GM19372 (cell line): ENCODE measurements at regions not wholly inside any gene's neighbourhood (a gene's known extent, or its start where the extent isn't known, plus 50 kb on each side); places are given as distances from the start of the nearest gene placed in this dataset.
"Not testable (repeated sequence)": the region's sequence is repeated elsewhere in the genome, so short reads cannot be mapped to it uniquely, and the experiment has no call there.

Experiments
- ATAC-seq: cut with Tn5 transposase; IDR thresholded peaks from one replicate; pipeline ENCODE4 v1.9.1; 2021; ENCODE audit warnings: mild to moderate bottlenecking, low read depth, moderate library complexity; ENCODE audit not compliant: unreplicated experiment

- no peak for ATAC-seq
These were observed 399.1 kb upstream of the ADAMTS5 start for GRCh38 chr21:27366036-27366435.

DNA sequence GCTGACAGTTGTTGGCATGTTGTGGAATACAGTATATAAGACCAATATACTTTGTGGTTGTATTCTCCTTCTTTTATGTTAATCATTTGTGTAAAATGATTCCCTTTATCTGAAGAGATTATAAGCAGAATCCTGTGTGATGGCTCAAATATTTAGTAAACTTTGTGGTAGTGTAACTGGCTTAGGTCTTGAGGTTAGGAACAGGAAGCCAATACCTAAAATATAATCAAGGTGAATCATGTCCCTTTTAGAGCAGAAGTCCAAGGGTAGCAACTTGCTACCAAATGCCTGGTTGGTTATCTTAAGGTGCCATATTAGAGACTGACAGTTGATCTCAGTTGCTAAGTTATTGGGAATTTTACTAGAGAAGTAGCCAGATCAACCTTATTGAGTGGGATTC is 398.5 kb upstream of the ADAMTS5 start:
- ATAC-seq: no peak

GRCh38 chr21:27363719-27364477 is 397.0 kb upstream of the ADAMTS5 start:
- no peak for ATAC-seq

DNA sequence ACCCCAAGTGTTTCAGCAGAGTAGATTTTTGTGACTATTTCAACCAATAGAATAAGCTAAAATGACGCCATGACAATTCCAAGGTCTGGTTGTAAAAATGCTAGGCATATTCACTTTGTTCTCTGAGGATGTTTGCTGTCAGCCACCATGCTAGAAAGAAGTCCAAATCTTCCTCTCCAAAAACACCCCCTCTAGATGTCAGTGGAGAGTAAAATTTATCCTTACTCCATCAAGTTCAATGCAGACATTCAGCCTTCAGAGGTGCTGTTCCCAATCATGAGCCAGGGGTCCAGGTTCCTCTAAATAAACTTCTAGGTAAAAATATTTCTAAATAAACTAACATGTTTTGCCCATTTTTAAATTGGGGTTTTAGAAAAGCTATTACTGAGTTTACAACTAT is 395.4 kb upstream of the ADAMTS5 start:
- ATAC-seq: no peak

- no peak for ATAC-seq
These were observed 392.3 kb upstream of the ADAMTS5 start for GRCh38 chr21:27359141-27359540.

DNA sequence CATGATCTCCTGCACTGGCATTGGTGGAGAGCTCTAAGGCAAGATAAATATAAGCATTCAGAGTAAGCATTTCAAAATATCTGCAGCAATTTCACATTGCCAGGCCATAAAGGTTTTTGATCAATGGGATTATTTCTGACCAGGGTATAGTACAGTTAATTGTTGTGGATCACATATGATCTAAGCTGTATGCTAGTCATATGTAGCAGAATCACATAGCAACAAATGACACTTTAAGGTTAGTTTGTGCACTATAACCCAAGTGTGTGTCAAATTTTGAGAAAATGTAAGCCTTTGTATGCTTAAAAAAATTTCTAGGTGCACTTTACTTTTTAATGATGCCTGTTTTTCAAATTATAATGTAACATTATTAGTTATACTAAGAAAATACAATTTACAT is 386.0 kb upstream of the ADAMTS5 start:
- no peak for ATAC-seq

DNA sequence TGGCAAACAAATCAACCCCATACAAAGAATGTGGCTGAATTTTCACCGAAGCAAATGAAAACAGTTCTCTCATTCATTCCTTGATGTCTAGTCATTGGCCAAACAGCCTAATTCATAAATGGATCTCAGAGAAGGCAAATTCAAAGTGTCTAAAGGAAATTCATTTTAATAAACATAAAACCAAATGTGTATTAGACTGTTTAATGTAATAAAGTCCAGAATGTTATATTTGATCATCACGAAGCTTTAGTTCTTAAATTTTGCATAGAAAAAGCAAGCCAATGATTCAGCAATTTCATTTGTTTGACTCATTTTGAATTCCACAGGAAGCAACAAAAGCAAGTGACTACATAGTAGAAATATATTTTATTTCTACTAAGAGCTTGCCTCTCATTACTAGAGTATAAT is 379.2 kb upstream of the ADAMTS5 start:
- ATAC-seq: no peak

DNA sequence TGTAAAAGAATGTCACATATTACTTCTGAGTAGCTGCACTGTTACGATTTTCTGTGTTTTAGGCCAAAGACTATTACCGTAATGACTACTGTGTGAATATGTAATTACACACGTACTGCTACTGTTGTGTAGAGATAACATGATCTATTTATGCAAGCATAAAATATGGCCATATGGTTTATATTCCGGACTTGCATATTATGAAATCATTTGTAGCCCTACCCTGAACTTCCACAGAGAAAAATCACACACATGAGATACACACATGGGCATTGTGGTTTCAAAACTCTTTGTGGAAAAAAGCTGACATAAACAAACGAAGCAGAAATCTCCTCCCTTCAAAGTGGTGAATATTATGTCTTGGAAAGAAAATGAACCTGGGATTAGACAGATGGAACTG is 373.0 kb upstream of the ADAMTS5 start:
- ATAC-seq: no peak

DNA sequence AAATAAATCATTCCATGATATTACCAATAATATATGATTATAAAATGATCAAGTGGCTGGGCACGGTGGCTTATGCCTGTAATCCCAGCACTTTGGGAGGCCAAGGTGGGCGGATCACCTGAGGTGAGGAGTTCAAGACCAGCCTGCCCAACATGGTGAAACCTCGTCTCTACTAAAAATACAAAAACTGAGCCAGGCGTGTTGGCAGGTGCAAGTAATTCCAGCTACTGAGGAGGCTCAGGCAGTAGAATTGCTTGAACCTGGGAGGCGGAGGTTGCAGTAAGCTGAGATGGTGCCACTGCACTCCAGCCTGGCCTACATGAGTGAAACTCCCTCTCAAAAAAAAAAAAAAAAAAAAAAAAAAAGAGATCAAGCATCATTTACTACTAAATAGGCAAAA is 371.1 kb upstream of the ADAMTS5 start:
- ATAC-seq: not testable (repeated sequence)

GRCh38 chr21:27333096-27333495 is 366.2 kb upstream of the ADAMTS5 start:
- ATAC-seq: no peak

DNA sequence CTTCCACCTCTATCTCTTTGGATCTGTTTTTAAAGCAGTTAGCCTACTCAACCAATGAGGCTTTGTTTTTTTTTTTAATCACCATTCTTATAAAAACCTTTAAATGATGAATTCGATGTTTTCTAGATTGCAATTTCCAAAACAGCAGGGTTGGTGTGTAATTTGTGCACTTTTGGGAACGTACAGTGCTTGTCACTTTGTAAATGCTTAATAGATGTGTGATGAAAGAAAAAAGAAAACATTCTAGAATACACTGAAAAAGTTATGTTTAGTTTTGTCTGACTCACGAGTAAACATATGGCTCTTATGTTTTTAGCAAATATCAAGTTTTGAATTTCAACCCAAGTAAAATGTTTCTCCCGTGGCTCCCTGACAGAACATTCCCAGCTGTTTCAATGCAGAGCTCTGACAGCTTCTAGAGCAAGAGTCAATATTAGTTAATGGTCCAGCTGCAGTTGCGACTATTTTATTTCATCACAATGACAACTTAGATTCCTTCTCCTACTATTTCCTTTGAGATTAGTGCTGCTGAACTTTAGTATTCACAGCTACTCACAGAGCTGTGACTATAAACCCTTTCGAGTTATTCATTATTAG is 362.5 kb upstream of the ADAMTS5 start:
- ATAC-seq: no peak

GRCh38 chr21:27326301-27326700 is 359.4 kb upstream of the ADAMTS5 start:
- no peak for ATAC-seq

- no peak for ATAC-seq
These were observed 356.4 kb upstream of the ADAMTS5 start for GRCh38 chr21:27323331-27323730.

DNA sequence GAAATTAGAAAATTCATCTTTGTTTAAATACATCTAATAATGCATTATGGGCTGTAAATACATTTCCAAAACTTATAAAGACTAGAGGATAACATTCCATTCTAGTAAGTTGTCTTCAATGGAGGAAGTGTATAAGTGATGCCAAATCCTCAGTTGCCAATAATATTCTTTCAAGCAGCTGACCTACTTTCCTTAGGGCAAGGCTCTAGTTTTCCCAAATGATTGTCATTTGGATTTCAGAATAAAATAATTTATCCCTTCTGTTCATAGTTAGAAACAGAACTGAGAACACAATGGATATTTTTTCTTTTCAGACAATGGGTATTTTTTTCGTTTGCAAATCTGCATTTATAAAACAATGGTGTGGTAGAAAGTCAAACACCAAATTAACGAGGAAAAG is 354.9 kb upstream of the ADAMTS5 start:
- no peak for ATAC-seq

- no peak for ATAC-seq
These were observed 354.0 kb upstream of the ADAMTS5 start for GRCh38 chr21:27320868-27321267.

GRCh38 chr21:27317601-27318000 is 350.7 kb upstream of the ADAMTS5 start:
- ATAC-seq: not testable (repeated sequence)

DNA sequence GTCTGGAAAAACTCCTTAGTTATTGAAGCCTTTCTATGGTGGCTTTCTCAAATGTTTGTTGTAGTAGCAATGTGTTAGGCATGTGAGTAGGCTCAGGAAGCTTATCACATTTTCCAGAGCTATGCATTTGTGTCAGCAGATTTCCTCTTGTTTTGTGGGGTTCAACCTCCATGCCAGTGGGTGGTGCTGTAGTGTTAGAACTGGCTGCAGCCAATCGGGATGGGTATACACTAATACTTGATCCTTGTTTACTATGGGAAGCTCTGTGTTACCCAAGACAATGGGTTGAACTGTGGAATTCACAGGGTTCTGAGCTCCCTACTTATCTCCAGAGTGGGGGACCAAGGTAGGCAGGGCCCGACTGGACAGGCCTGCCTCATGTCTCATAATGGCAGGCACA is 348.5 kb upstream of the ADAMTS5 start:
- ATAC-seq: no peak

DNA sequence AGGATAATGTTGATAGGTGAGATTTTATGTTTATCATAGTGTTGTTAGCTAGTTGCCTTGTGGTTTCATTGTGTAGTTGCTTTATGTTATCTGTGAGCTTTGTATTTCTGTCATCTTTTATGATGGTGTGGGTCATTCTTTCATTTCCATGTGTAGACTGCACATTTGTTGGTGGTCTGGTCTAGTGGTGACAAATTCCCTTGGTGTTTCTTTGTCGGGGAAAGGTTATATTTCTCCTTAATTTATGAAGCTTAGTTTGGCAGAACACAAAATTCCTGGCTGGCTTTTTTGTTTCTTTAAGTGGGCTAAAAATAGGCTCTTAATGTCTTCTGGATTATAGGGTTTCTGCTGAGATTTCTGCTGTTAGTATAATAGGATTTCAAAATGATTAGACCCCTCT is 347.2 kb upstream of the ADAMTS5 start:
- no peak for ATAC-seq

DNA sequence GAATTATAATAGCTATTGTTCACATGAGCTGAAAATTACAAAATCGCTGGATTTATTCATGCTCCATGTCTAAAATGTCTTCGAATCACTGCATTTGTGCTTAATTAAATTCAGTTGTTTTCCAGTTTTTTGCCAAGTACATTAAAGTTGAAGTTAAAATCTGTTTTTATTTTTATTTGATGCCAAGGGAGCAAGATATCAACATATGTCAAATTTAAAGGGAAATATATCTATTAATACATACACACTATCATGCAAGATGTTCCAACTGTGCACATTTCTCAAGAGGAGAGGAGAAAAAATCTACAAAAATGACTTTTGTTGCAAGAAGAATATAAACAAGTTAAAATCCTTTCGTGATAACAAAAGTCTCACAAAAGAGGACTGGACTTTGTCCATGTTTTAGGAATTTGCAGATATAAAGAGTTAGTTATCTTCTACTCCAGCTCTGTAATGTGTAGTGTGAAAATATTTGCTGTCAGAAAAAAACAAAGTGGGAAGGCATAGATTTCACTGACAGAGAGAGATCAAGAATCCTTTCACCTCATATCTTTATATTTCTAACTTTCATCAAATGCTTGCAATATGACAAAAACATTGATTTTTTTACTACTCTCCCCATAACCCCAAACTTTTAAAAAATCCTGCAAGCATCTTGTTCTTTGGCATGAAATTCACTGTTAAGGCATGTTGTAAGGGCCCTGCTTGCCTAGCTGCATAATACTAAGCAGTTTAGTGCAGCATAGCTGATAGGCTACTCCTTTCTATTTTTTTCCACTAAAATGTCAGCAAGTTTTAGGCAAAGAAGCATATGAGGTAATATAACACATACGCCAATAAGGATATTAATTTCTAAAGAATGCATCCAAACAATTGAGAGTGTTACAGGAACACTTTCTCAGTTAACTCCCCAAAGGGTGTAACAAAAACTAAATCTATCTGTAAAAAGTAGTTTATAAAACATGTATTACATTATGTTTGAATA is 340.2 kb upstream of the ADAMTS5 start:
- ATAC-seq: no peak

DNA sequence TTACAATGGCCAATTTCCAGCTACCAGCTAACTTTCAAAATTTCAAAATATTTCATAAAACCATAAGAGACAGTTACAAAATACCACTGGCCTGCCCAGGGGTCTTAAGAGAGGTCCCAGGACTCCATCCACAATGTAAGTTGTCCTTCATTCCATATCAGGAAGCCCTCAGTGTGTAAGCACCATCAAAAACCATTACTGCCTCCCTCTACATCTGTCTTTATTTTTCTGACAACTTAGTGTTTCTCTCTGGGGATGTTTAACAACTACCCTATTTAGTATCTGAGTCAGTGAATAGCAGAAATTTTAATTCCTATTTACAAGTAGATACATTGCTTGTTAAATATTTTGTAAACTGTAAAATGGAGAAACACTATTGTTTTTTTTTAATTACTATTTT is 339.3 kb upstream of the ADAMTS5 start:
- no peak for ATAC-seq

GRCh38 chr21:27301220-27301619 is 334.3 kb upstream of the ADAMTS5 start:
- ATAC-seq: no peak
